AG04450 (cell line): ENCODE measurements at regions not wholly inside any gene's neighbourhood (a gene's known extent, or its start where the extent isn't known, plus 50 kb on each side); places are given as distances from the start of the nearest gene placed in this dataset.

Experiments used
- CTCF ChIA-PET: fragments of 300-600, 350-600 bp; formaldehyde crosslinking; extraction: SDS; loops from one replicate; lab custom pipeline; 2022; ENCODE audit warnings: antibody characterized with exemption, inconsistent platforms; lab: Charles Lee
- POLR2A ChIA-PET: fragments of 350-600 bp; formaldehyde crosslinking; extraction: SDS; loops from one replicate; lab custom pipeline; 2021; ENCODE audit warnings: antibody characterized with exemption, inconsistent platforms; lab: Yijun Ruan, JAX
- DNase-seq: peaks from one replicate; pipeline ENCODE4 v3.0.0-alpha.2; 2011; ENCODE audit warnings: low read depth, low spot score
- H3K27ac ChIP-seq: one replicate; pipeline ENCODE4 v1.5.1; 2012; ENCODE audit warnings: low read depth, low read length, control low read depth
- H3K27me3 ChIP-seq: one replicate; pipeline ENCODE4 v1.6.0; 2012; ENCODE audit warnings: low read length; ENCODE audit not compliant: control insufficient read depth, insufficient read depth
- H3K4me3 ChIP-seq: 2 replicates; pipeline ENCODE4 v1.5.1; 2011; ENCODE audit warnings: mild to moderate bottlenecking, low read depth, low read length, control low read depth
- H3K9me3 ChIP-seq: 2 replicates; pipeline ENCODE4 v1.5.1; 2012; ENCODE audit warnings: low read length; ENCODE audit not compliant: control insufficient read depth, insufficient read depth
- TF ChIP-seq, protein P1 (sequence below): IDR thresholded peaks from 2 replicates; pipeline ENCODE4 v1.5.1; 2011; ENCODE audit warnings: low read depth, low read length, control low read depth, inconsistent platforms

DNA sequence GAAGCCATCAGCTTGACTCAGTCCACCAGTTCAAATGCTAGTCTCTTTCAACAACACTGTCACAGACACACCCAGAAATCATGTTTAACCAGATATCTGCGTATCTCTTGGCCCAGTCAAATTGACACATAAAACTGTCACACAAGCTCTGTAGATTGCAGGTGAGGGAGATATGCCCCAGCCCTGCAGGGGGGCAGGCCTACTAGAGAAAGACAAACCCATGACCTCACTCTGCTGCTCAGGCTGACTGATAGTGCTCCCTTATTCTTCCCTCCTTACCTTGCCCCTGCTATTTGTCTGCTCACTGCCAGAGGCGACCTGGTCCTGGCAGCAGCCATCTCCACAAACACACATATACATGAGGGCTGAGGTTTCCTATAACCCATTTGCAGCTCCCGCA lies 351.3 kb downstream of the DRD1 start:
- H3K27me3 ChIP-seq = peaks cover 2% of the 10 kb centered on the region
- ChIA-PET POLR2A (no interaction called here), CTCF (no interaction called here)
- no peaks in the 10 kb centered on the region for H3K9me3 ChIP-seq
- no peak for DNase-seq
- TF ChIP-seq, protein P1, sequence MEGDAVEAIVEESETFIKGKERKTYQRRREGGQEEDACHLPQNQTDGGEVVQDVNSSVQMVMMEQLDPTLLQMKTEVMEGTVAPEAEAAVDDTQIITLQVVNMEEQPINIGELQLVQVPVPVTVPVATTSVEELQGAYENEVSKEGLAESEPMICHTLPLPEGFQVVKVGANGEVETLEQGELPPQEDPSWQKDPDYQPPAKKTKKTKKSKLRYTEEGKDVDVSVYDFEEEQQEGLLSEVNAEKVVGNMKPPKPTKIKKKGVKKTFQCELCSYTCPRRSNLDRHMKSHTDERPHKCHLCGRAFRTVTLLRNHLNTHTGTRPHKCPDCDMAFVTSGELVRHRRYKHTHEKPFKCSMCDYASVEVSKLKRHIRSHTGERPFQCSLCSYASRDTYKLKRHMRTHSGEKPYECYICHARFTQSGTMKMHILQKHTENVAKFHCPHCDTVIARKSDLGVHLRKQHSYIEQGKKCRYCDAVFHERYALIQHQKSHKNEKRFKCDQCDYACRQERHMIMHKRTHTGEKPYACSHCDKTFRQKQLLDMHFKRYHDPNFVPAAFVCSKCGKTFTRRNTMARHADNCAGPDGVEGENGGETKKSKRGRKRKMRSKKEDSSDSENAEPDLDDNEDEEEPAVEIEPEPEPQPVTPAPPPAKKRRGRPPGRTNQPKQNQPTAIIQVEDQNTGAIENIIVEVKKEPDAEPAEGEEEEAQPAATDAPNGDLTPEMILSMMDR = no peak
- H3K27ac ChIP-seq = no peak overlapping the region
- no peak overlapping the region for H3K4me3 ChIP-seq

DNA sequence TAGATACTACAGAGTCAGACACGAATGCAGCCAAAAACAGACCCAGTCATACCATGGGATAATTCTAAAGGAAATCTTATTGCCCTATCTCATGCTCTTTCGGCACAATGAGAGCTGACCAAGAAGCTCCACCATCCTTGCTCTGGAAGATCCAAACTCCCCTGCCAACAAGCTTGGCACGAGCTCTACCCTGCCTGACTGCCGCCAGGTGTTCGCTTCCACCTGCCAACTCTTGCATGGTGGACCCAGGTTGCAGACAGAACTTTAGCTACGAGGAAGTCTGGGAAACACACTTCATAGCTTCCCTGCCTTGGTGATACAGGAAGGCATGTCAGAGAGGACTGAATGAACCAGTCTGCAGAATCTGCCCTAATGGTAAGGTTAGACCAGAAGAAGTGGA lies 355.0 kb downstream of the DRD1 start:
- no peak for DNase-seq
- H3K27me3 ChIP-seq = peaks cover 2% of the 10 kb centered on the region
- POLR2A ChIA-PET = no interaction called here
- no peak overlapping the region for H3K4me3 ChIP-seq
- CTCF ChIA-PET = no interaction called here
- no peak overlapping the region for H3K27ac ChIP-seq
- no peaks in the 10 kb centered on the region for H3K9me3 ChIP-seq
- TF ChIP-seq, protein P1 = no peak

DNA sequence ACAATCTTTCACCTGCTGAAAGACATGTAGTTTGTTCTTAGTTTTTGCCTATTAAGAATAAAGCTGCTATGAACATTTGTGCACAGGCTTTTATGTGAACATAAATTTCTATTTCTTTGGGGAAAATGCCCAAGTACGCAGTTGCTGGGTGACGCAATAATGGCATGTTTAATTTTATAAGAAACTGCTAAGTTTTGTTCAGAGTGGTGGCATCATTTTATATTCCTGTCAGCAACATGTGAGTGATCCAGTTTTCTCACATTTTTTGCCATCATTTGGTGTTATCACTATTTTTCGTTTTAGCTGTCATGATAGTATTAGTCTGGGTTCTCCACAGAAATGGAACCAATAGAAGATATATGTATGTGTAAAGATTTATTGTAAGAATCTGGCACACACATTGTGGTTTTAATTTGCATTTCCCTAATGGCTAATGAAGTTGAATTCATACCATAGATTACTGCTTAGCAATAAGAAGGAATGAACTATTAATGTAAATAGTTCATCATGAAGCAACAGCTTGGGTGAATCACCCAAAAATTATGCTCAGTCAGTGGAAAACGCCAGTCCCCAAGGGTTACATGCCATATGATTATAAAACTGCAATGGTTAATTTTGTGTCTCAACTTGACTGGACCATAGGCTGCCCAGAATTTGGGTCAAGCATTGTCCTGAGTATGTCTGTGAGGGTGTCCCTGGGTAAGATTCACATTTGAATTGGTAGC lies 358.6 kb downstream of the MSX2 start:
- CTCF ChIA-PET = no interaction called here
- Histone ChIP-seq H3K9me3 (no peaks in the 10 kb centered on the region), H3K27ac (no peak overlapping the region), H3K27me3 (no peaks in the 10 kb centered on the region), H3K4me3 (no peak overlapping the region)
- no peak for DNase-seq
- POLR2A ChIA-PET = no interaction called here
- TF ChIP-seq, protein P1 = no peak

DNA sequence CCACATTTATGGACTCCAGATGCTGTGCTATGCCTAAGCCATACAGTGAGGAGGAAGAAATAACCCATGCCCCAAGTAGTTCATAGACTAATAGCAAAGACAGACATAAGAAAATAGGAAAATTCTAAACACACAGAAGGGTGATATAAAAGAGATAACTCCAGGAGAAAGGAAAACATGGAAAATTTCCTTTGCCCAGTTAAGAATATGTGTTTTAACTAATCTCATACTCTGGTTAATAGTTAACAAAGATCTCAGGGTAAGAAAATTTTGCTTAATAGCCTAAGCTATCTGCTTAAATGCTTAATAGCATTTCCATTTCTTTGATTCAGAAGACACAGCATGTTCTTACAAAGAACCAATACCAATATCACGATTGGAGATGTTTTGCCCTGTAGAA lies 358.0 kb downstream of the MSX2 start:
- ChIA-PET POLR2A (no interaction called here), CTCF (no interaction called here)
- TF ChIP-seq, protein P1 = no peak
- Histone ChIP-seq H3K9me3 (no peaks in the 10 kb centered on the region), H3K27ac (no peak overlapping the region), H3K4me3 (no peak overlapping the region), H3K27me3 (no peaks in the 10 kb centered on the region)
- no peak for DNase-seq

DNA sequence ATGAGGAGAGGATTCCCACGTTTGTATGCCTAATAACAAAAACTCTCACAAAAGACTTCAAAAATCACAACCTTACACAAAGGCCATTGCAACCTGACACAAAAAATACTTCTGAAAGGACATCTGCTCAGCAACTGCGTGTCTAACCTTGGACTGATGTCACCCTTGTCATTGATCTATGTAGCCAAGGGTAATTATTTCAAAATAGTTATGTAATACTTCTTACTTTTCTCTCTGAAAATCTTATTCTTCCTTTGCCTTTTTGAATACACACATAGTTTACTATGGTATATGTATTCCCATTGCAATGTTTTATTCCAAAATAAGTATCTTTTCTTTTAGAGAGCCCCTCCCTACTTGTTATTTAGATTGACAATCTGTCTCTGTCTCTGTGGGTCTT lies 355.3 kb downstream of the MSX2 start:
- no peak for DNase-seq
- no peak overlapping the region for H3K4me3 ChIP-seq
- TF ChIP-seq, protein P1 = no peak
- ChIA-PET CTCF (no interaction called here), POLR2A (no interaction called here)
- H3K9me3 ChIP-seq = no peaks in the 10 kb centered on the region
- no peaks in the 10 kb centered on the region for H3K27me3 ChIP-seq
- H3K27ac ChIP-seq = no peak overlapping the region
